MCF 10A (cell line): ENCODE measurements at regions not wholly inside any gene's neighbourhood (a gene's known extent, or its start where the extent isn't known, plus 50 kb on each side); places are given as distances from the start of the nearest gene placed in this dataset.

Experiments
- BruUV-seq: library from RNA; stranded (reverse); fragments of 400-500 nt; replicated peaks from 2 replicates; lab custom pipeline; 2021; lab: Mats Ljungman, UMichigan
- CTCF ChIA-PET: fragments of 300-600 bp; sonication (Branson Sonifier 250); formaldehyde crosslinking; extraction: SDS; loops from one replicate; lab custom pipeline; 2021; ENCODE audit warnings: antibody characterized with exemption, inconsistent platforms; lab: Yijun Ruan, JAX
- POLR2A ChIA-PET: fragments of 300-600, 350-650 bp; sonication (Branson Sonifier 250); formaldehyde crosslinking; extraction: SDS; loops from one replicate; lab custom pipeline; 2020; ENCODE audit warnings: antibody characterized with exemption, inconsistent platforms; lab: Yijun Ruan, JAX
- DNase-seq: peaks from one replicate; pipeline ENCODE4 v3.0.0-alpha.2; 2018; ENCODE audit not compliant: unreplicated experiment
- H3K27ac Mint-ChIP-seq: one replicate; pipeline ENCODE4 v1.8.0; 2022; ENCODE audit warnings: mild to moderate bottlenecking, low read depth, mixed read lengths; ENCODE audit not compliant: unreplicated experiment
- H3K27me3 Mint-ChIP-seq: one replicate; pipeline ENCODE4 v1.8.0; 2022; ENCODE audit warnings: mixed read lengths; ENCODE audit not compliant: insufficient read depth, unreplicated experiment
- H3K36me3 Mint-ChIP-seq: one replicate; pipeline ENCODE4 v1.8.0; 2022; ENCODE audit warnings: mild to moderate bottlenecking, moderate library complexity, mixed read lengths; ENCODE audit not compliant: insufficient read depth, unreplicated experiment
- H3K4me1 Mint-ChIP-seq: one replicate; pipeline ENCODE4 v1.8.0; 2022; ENCODE audit warnings: mixed read lengths; ENCODE audit not compliant: insufficient read depth, unreplicated experiment
- H3K4me3 Mint-ChIP-seq: one replicate; pipeline ENCODE4 v1.8.0; 2022; ENCODE audit warnings: mild to moderate bottlenecking, moderate library complexity, mixed read lengths; ENCODE audit not compliant: unreplicated experiment
- H3K9me3 Mint-ChIP-seq: one replicate; pipeline ENCODE4 v1.8.0; 2022; ENCODE audit warnings: mixed read lengths; ENCODE audit not compliant: unreplicated experiment
- intact Hi-C: fragments of 100-400 bp; cut with micrococcal nuclease; formaldehyde crosslinking; loops from 2 replicates; pipeline ENCODE4 v1.14.1; 2022
- TF ChIP-seq, protein P1 (sequence below): fragments of 200-600 bp; IDR thresholded peaks from one replicate; pipeline ENCODE4 v1.8.0; 2022; ENCODE audit warnings: antibody characterized with exemption, mild to moderate bottlenecking; ENCODE audit not compliant: unreplicated experiment

DNA sequence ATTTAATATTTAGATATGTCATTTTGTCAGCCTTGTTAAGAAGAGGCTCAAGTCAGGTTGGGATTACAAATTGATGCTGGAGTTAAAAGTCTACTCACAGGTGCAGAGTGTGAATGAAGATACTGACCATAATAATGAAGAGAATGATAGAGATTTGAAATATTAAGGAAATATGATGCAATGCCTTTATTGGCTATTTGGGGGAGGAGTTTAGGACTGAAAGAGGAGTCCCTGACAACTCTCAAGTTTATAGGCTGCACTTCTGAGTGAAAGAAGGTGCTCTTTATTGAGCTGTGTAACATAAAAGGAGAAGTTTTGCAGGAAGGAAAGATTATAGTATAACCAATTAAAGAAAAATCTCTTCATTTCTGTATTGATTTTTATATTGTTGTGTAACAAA lies 827.7 kb upstream of the PCDH9 start:
- Mint-ChIP-seq H3K4me1 (peaks cover 18% of the 10 kb centered on the region), H3K27ac (peak overlapping the region; percentile 54), H3K36me3 (peaks cover 8% of the 10 kb centered on the region), H3K9me3 (no peaks in the 10 kb centered on the region), H3K27me3 (no peaks in the 10 kb centered on the region), H3K4me3 (no peak overlapping the region)
- ChIA-PET POLR2A (interaction anchor here (0.7 to 1.2 kb wide), 2 partner anchors 19 to 870 kb away, joined by 3 to 4 read pairs; no protein-coding TSS in a partner anchor), CTCF (interaction anchor here (0.6 kb wide), 1 partner anchor 1330 kb away, joined by 4 read pairs; no protein-coding TSS in a partner anchor)
- peak; percentile 27 for DNase-seq
- TF ChIP-seq, protein P1, sequence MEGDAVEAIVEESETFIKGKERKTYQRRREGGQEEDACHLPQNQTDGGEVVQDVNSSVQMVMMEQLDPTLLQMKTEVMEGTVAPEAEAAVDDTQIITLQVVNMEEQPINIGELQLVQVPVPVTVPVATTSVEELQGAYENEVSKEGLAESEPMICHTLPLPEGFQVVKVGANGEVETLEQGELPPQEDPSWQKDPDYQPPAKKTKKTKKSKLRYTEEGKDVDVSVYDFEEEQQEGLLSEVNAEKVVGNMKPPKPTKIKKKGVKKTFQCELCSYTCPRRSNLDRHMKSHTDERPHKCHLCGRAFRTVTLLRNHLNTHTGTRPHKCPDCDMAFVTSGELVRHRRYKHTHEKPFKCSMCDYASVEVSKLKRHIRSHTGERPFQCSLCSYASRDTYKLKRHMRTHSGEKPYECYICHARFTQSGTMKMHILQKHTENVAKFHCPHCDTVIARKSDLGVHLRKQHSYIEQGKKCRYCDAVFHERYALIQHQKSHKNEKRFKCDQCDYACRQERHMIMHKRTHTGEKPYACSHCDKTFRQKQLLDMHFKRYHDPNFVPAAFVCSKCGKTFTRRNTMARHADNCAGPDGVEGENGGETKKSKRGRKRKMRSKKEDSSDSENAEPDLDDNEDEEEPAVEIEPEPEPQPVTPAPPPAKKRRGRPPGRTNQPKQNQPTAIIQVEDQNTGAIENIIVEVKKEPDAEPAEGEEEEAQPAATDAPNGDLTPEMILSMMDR, result no peak
- no TSS peak for BruUV-seq
- intact Hi-C loops, result loop anchor here (10.0 kb wide), 1 partner anchor 163 kb away; no protein-coding TSS in a partner anchor

DNA sequence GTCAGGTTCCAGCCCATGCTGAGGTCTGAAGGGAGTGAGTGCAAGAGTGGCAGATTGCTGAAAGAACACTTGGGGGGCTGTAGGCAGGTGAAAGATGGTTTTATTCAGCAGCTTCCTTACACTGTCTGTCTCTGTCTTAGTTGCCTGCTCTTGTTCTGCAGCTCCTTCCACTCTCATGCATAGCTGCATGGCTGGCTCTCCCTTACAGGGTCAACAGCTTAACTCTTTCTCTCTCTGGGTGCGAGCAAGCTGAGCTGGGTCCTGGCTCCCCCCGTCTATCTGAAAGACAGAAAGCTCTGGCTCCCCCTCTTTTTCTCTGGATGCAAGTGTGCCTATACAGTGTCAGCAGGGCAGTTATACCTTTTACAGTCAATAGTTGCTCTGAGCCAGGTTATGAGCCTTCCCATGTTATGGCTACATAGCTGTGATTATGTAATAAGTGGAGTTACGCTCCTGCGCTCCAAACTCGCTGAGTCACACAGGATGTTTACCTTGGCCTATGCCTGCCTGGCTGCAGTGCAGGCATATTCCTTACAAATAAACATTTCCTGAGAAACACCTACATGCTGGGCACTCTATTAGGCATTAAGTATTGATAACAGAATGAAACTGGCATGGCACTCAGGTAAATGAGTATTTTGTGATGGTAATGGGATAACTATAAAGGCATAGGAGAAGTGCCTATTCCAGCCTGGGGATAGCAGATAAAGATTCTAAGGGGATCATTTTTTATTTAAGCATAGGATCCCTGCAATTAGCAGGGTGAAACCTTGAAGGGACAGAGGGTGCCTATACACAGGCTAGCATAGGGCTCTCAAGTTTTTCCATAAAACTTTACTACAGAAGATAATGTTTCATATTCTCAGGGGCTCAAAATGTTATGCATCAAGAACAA lies 826.9 kb upstream of the PCDH9 start:
- Mint-ChIP-seq H3K27ac (peak overlapping the region; percentile 54), H3K36me3 (peaks cover 8% of the 10 kb centered on the region), H3K9me3 (no peaks in the 10 kb centered on the region), H3K4me1 (peaks cover 18% of the 10 kb centered on the region), H3K4me3 (no peak overlapping the region), H3K27me3 (no peaks in the 10 kb centered on the region)
- BruUV-seq, result no TSS peak
- POLR2A ChIA-PET, result interaction anchor here (0.7 to 1.4 kb wide), 3 partner anchors 10 to 870 kb away, joined by 3 to 4 read pairs (median 3); no protein-coding TSS in a partner anchor
- intact Hi-C loops, result loop anchor here (10.0 kb wide), 1 partner anchor 162 kb away; no protein-coding TSS in a partner anchor
- DNase-seq, result peak; percentile 95
- CTCF ChIA-PET, result interaction anchor here (0.6 to 0.7 kb wide), 4 partner anchors 79 to 1331 kb away, joined by 3 to 4 read pairs (median 4); no protein-coding TSS in a partner anchor
- TF ChIP-seq, protein P1, result no peak

DNA sequence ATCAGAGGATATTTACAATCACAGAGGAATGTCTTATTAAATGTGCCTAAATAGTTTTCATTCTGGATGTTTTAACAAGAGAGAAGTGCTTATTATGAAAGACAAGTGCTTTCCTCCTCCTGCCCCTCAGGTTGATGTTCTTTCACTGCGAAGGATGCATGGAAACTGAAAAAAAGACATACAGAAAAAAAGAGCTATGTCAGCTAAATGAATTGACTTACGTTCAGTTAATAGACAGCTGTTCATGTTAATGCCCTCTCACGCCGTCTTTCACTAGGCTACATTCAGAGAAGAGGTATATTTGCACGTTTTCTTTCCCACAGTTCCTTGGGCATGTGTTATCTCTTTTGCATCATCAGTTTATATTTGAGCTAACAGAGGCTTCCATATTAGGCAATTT lies 821.8 kb upstream of the PCDH9 start:
- TF ChIP-seq, protein P1, result no peak
- peaks cover 3% of the 10 kb centered on the region for H3K36me3 Mint-ChIP-seq
- POLR2A ChIA-PET, result no interaction called here
- CTCF ChIA-PET, result no interaction called here
- DNase-seq, result no peak
- no peak overlapping the region for H3K27ac Mint-ChIP-seq
- H3K27me3 Mint-ChIP-seq, result no peaks in the 10 kb centered on the region
- no peaks in the 10 kb centered on the region for H3K9me3 Mint-ChIP-seq
- no peak overlapping the region for H3K4me3 Mint-ChIP-seq
- no TSS peak for BruUV-seq
- intact Hi-C loops, result loop anchor here (10.0 kb wide), 1 partner anchor 157 kb away; no protein-coding TSS in a partner anchor
- H3K4me1 Mint-ChIP-seq, result peaks cover 3% of the 10 kb centered on the region

DNA sequence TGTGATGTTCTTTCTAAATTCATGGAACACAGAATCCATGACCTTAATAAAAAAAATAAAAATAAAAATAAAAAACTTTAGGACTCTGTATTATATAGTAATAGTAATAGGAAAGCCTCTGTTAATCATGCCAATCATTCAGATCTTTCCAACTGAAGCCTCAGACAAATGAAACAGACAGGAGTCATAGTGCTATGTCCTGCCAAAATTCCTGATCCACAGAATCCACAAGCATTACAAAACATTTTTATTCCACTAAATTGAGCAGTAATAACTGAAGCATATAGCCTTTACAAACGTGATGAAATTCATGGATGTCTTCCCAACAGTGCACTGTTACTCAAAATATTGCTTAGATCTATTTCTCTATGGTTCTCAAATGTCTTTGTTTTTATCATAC lies 820.6 kb upstream of the PCDH9 start:
- intact Hi-C loops, result loop anchor here (10.0 kb wide), 1 partner anchor 156 kb away; no protein-coding TSS in a partner anchor
- TF ChIP-seq, protein P1, result no peak
- CTCF ChIA-PET, result interaction anchor here (0.5 kb wide), 1 partner anchor 48 kb away, joined by 3 read pairs; no protein-coding TSS in a partner anchor

More for the DNA sequence above, 820.6 kb upstream of the PCDH9 start:
- Mint-ChIP-seq H3K27me3 (no peaks in the 10 kb centered on the region), H3K36me3 (no peaks in the 10 kb centered on the region), H3K27ac (no peak overlapping the region), H3K4me3 (no peak overlapping the region), H3K9me3 (no peaks in the 10 kb centered on the region), H3K4me1 (no peaks in the 10 kb centered on the region)
- POLR2A ChIA-PET, result no interaction called here
- peak; percentile 40 for DNase-seq
- BruUV-seq, result no TSS peak
